Activated CD4-positive, alpha-beta T cell treated with anti-CD3 and anti-CD28 coated beads for 48 hours (primary cell): ENCODE measurements at regions not wholly inside any gene's neighbourhood (a gene's known extent, or its start where the extent isn't known, plus 50 kb on each side); places are given as distances from the start of the nearest gene placed in this dataset.

ENCODE experiments used
- DNase-seq: peaks from one replicate; pipeline ENCODE4 v3.0.0-alpha.2; 2020

DNA sequence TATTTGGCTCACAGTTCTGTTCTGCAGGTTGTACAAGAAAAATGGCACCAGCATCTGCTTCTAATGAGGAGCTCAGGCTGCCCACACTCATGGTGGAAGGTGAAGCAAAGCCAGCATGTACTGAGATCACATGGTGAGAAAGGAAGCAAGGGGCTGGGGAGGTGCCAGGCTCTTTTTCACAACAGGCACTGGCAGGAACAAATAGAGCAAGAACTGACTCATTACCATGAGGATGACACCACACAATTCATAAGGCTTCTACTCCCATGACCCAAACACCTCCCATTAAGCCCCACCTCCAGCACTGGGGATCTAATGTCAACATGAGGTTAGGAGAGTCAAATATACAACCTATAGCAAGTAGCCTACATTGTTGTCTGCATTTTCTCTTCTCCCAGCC is 522.6 kb downstream of the RFC3 start:
- no peak for DNase-seq

DNA sequence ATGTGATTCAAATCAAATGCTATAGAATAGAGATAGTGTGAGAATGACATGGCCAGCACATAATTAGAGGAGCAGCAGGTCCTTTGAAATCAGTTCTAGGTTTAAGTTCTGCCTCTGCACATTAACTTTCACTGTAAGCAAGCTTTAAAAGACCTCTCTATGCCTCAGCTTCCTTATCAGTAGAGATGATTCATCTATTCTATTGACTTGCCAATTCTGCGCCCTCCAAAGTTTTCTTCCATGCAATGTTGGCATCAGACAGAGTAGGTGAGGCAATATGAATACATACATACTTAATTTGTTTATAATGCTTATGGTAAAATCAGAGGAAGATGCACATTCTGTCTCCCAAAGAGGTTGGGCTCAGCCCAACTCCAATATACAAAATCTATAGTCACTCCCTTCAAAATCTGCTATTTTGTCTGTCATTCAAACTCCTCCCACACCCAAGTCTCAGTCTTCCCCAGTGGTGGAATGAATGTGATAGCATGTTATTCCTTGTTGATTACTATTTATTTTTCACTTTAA is 525.5 kb downstream of the RFC3 start:
- DNase-seq = no peak

DNA sequence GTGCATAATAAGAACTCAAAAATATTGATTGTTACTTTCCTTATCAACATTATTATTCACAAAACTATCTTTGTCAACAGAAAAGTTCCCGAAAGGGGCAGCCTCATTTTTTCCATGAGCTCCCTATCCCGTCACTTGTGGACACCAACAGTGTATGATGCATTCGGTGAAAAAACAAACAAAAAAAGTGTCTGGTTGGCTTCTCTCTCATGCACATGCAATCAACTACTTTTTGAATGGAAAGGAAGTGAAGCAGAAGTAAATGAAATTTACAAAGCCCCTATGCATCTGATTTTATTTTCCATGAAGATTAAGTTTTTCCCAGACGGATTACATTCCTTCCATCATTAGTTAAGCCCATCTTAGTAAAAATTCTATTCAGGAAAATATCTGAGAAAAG is 526.9 kb downstream of the RFC3 start:
- no peak for DNase-seq

DNA sequence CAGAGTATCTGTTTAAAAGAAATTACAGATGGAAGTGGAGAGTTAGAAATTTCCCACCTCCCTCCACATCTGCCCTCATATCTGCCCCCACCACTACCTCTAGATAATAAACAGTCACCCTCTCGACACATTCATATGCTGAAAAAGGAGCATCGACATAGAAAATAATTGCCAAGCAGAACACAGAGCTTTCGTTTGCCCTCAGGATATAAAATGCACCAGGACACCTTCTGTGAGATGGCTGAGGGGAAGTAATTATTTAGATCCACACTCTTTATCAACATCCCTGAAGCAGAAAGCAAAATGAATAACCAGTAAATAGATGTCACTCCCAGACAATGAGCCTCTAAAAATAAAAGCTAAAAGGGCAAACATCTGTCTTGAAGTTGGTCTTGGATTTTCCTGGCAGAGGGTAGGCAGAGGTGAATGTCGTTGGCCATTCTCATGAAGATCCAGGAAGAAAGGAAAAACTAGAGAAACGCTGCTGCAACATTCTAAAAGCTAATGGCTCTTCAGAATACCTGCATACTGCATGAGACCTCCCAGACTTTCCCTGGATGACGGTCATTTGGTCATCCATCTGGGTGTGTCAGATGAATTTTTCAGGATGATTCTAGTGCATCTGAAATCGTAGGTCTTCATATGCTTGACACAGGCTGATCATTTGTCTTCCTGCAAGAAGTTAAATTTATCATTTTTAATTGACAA is 527.5 kb downstream of the RFC3 start:
- no peak for DNase-seq

DNA sequence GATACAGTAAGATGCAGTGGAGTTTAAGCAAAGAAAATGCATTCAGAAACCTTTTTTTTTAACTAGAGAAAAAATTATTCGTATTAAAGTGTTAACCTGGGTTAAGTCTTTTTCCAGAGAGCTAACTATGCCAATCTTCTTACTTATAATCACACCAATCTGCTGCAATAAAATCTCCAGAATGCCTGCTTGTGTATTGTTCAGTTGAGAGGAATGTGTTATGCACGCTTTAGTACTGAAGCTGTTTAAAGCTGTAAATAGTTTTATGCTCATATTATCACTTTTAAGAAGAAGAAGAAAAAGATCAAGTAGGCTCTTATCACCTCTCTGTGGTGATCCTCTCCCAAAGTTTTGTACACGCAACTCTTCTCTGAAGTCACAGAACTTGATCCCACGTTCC is 528.7 kb downstream of the RFC3 start:
- no peak for DNase-seq

DNA sequence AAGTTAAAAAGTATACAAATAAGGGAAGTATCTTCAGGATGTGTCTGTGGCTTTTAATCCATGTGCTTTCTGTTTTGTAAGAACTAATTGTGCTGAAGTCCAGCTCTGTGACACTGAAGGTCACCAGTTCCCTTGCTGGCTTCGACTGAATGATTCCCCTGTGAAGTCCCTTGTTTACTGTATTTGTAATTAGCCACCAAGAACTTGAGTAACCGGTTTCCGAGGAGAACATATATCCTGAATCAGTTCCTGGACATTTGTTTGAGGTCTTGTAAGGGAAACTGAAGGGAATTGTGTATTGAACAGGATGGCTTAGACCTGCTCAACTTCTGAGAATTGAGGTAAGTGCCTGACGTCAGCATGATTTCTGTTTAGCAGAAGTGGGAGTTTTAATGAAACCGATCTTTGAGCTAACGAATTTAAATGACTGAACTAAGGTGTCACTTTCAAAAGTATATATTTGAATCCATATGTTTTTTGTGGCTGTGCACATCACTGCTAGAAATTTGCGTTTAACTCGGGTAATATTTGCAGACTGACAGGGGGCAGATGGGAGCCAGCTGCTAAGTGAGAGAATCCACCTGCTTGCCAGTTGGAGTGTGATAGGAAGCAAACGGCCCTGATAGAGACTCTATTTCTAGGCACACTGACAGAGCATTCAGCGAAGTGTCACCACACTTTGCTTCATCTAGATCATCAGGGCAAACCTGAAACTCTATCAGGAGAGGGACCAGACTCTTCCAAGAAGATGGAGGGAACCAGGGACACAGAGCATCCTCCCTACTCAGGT is 530.0 kb downstream of the RFC3 start:
- no peak for DNase-seq

DNA sequence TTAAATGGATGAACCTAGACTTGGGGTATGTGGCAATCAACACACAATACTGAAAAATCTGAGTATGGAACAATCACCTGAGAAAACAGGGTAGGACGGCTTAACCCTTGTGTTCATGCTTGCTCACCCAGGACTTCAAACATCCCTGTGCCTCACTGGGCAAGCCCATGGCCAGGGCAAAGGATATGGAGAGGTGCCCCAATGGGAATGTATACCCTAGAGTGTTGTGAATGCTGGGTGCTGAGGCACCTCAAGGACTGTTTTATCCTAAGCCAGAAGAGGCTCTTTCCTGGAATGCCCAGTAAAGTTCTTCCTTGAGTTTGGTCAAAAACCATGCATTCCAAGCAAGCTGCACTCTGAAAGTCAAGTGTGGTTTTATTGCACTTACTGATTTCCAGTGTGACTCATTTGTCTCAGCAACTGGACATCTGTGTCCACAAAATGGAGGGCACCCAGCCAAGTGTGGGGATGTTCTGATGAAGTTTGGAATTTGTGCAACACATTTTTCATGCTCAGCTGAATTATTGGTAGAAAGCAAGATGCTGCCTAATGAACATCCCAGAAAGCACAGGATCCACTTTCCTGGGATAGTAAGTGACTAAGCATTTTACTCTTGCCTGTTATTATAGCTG is 531.3 kb downstream of the RFC3 start:
- no peak for DNase-seq

DNA sequence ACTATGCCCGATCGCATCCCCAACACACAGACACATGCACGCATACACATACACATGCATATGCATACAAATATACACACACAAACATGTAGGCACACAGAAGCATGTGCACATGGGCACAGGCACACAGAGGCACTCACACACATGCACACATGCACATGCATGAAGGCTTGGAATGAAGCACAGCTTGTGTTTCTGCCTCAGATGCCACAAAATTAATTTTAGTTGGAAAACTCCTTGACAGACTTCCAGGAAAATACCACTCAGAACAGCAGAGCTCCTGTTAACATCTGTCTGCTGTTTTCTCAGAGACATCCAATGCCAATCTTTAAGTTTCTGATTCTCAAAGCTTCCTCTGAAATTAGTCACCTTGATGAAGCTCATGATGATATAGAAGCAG is 532.7 kb downstream of the RFC3 start:
- no peak for DNase-seq

DNA sequence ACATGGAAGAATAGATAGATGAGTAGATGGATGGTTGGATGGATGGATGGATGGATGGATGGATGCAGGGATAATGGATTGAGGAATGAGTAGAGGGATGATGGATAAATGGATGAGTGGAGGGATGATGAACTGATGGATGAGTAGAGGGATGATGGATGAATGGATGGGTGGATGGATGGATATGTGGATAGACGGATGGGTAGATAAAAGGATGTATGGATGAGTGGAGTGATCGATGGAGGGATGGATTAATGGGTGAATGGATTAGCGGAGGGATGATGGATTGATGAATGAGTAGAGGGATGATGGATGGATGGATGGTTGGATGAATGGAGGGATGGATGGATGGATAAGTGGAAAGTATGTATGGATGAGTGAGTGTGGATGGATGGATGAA is 533.2 kb downstream of the RFC3 start:
- no peak for DNase-seq

DNA sequence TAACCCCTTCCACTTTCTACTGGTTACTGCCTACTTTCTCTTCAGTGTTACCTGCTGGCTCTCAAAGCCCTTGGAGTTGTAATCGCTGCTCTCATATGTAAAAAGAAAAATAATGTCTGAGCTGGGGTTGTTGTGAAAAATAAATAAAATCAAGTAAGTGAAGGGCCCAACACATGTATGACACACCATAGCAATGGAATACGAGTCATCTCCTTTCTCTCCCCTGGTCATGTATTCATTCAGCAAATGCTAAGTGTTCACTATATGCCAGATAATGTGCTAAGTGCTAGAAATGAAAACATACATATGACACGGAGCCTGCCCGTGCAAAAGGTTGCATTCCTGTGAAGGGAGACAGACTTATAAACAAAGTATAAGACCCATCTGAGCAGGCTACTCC is 535.0 kb downstream of the RFC3 start:
- no peak for DNase-seq

DNA sequence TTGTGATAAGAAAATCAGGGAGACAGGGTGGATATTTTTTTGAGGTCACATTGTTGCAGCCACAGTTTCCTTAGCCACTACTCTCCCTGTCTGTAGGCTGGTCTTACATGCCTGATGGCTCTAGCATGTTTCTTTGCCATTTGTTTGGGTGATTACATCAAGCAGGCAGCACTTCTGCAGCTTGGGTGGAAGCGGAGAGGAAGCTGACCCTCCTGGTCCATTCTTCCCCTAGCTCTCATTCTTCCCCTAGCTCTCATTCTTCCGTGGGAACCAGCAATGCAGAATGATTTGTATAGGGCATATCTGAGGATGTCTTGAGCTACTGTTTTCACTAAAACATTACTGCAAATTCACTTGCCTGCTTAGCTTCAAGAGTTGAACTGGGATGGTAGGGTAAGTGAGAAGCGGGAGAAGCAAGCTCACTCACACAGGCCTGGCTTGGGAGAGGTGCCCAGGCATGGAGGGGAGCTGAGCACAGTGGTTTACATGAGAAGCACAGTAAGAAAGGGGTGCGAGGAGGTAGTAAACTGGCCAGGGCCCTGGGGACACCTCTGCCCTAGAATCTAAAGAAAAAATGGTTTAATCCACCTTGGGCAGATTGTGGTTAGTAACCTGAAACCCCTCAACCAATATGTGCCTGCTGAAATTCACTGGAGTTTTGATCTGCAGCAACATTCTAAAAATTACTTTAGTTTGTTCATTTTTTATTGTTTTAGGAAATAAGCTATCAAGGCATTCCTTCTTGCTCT is 538.9 kb downstream of the RFC3 start:
- DNase-seq = no peak

DNA sequence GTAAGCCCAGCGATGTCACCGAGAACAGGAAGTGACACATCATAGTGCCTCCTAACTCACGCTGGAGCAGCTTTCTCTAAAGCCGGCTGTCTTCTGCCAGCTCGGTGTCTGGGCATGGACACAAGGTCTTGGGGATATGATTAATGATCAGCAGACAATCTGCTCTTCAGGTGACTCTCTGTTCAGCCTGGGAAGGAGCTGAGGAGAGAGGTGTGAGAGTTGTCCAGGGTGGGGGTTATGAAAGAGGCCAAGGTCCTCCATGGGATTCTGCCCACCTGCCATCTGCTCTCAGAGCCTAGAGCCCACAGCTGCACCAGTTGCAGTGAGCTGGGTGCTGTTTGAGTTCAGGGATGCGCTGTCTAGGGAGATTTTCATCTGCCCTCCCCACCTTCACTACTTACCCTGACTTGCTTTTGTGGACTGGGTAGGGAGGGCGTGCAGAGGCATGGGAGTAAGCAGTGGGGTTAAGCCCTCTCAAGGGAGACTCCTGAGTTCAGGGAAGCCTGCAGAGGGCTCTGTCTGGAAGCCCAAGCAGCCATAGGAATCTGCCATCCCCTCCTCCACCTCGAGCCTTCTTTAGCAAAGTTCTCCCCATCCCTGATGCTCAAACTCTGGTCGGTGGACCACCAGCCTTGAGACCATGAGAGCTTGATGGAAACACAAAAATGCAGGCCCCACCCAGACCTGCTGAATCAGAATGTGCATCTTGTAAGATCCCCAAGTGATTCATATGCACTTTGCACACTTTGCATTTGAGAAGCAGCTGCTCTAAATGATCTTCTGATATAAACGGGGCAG is 539.7 kb downstream of the RFC3 start:
- DNase-seq = no peak

DNA sequence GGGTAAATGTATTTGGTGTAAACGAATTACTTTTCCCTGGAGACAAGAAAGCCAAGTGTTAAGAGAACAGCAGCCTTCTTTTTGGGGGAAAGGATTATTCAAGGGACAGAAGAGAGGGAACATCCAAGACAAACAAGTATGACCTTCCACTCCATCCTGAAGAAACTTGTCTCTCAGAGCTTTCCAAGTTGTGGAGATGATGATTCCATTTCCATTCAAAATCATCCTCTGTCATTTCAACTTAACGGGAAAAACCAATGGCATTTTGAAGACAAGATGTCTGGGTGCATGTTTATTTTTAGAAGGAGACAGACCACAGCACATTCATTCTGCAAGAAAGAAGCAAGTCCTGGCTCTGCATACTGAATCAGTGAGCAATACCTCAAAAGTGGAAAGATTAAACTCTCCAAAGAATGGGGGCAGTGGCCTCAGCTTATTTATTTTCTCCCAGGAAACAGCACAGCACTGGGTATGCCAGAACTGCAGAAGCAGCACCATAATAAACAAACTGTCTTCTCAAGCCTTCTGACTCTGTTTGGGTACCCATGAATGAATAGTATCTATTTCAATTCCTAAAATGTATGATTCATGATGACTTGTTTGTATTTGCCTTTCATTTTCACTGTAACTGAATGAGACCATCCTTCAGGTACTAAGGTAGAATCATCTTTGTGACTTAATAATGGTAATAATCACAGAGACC is 541.0 kb downstream of the RFC3 start:
- no peak for DNase-seq

DNA sequence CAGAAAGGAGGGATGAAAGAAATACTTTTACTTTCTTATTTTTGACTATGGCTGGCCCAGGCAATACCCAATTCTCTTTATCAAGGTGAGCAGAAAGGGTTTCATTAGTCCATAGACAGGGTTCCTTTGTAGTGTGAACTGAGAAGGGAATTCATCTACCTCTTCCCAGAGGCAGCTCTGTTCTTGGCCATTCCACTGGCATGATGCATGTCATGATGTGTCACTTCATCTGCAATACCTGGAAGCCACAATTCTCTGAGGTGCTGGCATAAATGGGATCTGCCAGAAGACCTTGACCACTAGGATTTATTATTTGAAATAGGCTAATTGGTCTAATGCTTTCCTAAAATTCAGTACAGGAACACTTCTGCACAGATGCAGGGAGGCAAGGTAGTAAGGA is 542.8 kb downstream of the RFC3 start:
- no peak for DNase-seq

DNA sequence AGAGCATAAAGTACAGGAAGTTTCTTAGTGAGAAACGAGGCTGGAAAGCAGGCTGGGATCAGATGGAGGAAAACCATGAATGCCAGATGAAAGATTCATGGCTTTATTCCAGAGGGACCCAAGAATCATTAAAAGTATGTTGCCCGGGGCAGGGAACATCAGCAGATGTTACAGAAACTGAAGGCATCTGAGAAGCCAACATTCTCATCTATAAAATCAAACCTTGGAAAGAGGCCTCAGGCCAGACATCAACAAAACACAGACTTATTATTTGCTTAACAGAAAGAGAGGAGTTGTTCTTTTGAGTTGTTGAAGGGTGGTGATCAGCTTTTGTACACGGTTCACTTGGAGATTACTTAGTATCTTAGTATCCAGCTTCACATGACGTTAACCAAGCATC is 543.6 kb downstream of the RFC3 start:
- no peak for DNase-seq

DNA sequence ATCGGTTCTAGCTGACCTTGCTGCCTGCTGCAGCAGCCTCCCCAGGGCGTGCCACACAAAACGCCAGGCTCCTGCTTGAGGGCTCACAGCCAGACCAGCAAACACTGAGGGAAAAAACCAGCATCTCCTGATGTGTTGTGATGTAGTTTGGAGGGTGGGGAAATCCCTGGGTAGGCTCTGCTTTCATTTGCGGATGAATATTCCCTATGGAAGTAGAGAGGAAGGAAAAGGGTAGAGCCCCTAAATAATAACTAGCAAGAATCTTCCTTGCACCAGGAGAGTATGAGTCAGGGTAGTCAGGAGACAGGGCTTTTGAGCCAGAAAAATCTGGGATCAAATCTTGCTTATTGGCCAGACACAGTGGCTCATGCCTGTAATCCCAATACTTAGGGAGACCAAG is 545.3 kb downstream of the RFC3 start:
- DNase-seq = no peak

DNA sequence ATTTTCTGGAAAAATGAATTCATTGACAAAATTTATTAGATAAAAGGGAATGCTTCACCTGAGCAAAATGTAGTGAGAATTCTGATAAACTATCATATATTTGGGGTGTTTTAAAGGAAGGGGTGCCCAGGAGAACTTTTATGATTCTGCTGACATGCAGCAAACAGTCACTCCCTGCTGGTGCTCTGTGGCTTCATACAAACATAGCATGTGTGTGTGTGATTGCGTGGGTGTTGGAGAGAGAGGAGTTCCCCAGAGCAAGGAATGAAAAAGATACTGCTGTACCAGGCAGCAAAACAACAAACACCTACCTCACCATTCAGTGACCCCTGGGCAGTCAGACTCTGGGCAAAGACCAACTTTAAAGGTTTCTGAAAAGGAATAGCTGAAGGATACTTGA is 546.7 kb downstream of the RFC3 start:
- no peak for DNase-seq

DNA sequence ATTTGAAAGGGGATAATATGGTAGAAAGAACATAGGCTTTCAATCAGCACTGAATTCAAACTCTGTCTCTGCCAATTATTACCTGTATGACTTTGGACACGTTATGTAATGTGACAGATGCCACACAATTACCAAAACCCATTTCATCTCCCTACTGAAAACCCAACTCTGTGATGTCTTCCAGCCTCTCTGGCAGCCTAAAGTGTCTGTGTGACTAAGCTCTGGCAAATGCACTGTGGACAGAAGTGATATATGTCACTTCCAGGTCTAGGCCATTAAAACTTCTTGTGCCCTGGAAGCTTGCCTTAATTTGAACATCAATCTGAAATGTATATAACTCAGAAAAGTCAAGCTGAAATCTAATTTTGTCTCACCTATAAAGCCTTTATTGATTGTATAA is 552.0 kb downstream of the RFC3 start:
- DNase-seq = no peak

DNA sequence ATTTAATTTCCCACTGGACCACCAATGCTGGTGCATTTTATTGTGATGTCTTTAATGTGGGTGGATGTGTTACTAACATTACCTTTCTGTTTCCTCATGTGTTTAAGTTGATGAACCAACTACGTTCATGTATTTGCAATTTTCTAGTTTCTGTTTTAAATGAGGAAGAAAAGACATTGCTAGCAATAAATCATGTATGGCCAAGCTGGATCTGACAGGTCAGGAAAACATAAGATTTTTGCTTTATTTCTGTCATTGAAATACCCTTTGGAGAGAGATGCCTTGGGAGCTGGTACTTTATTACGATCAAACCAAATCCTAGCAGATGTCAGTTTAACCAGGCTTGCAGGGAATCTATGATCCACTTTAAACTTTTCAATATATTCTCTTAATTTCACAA is 553.2 kb downstream of the RFC3 start:
- DNase-seq = no peak

DNA sequence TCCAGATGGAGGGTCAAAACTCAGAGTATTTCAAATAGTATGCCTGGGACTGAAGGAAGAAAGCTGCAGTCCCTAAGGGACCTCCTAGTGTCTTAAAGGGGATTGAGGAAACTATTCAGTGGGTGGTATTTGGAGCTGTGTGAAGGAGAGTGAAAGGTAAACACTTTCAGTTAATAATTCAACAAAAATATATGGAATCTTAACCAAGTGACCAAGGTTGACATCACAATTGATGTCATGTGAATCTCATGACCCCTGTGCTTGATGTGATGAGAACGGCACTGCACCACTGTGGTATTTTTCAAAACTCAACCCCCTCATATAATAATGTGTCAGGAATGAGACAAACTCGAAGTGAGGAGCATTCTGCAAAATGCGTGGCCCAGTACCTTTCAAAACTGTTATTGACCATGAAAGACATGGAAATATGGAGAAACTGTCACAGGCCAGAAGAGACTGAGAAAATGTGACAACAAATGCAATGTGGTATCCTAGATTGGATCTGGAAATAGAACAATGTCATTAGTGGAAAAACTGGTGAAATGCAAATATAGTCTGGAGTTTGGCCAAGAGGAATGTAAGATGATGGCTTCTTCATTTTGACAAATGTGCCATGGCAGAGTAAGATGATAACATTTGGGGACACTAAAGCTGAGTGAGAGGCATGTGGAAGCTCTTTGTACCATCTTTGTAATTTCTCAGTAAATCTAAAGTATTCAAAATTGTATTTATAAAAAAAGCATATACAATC is 553.9 kb downstream of the RFC3 start:
- no peak for DNase-seq

DNA sequence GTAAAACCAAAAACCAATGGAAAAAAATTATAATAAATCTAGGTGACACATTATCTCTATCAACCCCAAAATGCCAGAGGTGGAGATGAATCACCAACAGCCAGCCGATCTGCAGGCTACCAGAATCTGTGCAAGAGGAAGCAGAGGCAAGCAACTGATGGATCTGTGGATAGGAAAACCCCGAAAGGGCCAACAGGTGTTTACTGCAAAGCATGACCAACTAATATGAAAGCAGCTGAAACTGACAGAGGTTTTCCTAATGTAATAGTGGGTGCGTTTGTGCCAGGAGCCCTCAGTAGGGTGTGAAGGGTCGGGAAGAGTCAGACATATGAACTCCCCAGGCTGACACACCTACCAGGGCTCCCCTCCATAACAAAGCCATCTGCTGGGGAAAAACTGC is 554.6 kb downstream of the RFC3 start:
- no peak for DNase-seq
